ENCODE measurements at regions not wholly inside any gene's neighbourhood (a gene's known extent, or its start where the extent isn't known, plus 50 kb on each side); places are given as distances from the start of the nearest gene placed in this dataset.

DNA sequence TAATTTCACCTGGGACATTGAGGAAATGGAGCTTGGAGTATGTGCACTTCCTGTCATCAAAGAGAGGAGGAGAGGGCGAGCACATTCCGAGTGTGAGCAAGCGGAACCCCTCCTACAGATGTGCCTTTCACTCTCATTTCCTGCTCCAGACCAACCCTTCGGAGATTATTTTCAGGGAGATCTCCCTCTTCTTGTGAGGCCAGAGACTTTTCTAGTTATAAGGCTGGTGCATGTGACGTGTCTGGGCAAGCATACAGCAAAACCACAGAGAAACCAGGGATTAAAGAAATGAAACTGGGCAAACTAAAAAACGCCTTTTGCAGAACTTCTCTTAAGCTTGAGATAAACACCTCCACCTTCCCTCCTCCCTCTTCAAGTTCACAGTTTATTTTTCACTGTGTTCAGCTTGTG is 409.2 kb upstream of the TCF4 start:
- TF ChIP-seq POLR2A (IDR thresholded peaks at IDR 0.05; ENCODE audit: low read depth, low read length) (no peak), POLR2AphosphoS5 (IDR thresholded peaks at IDR 0.05; ENCODE audit: low read depth, low read length) (no peak)

All from GM12892 (cell line).